H1 (cell line): ENCODE measurements at regions not wholly inside any gene's neighbourhood (a gene's known extent, or its start where the extent isn't known, plus 50 kb on each side); places are given as distances from the start of the nearest gene placed in this dataset.

ENCODE experiments used
- CTCF ChIP-seq, 3 experiments: IDR thresholded peaks; 1 replicate in 2 of 3; 2 replicates in 1 of 3; pipeline versions ENCODE4 v1.5.1 to v1.6.1; 2011; ENCODE audit warnings: low read length in 3 of 3, mild to moderate bottlenecking in 3 of 3, inconsistent platforms in 2 of 3, low read depth in 1 of 3, moderate library complexity in 1 of 3; ENCODE audit not compliant: insufficient read depth in 1 of 3; ENCODE audit errors: control extremely low read depth in 1 of 3
- EZH2 ChIP-seq: fragments of 200-600 bp; sonication (generic); IDR thresholded peaks from 2 replicates; pipeline ENCODE4 v1.7.1; 2012; ENCODE audit warnings: low read depth, mild to moderate bottlenecking, moderate library complexity, low read length, inconsistent platforms; ENCODE audit not compliant: severe bottlenecking
- MAFK ChIP-seq: IDR thresholded peaks from 2 replicates; pipeline ENCODE4 v1.6.1; 2012; ENCODE audit warnings: low read depth, mild to moderate bottlenecking, improper control_type of control experiment, low read length
- SP1 ChIP-seq: IDR thresholded peaks from 2 replicates; pipeline ENCODE4 v1.6.1; 2011; ENCODE audit warnings: low read depth, low read length

GRCh38 chr12:67070604-67071003 is 198.6 kb upstream of the CAND1 start:
- TF ChIP-seq CTCF (IDR thresholded peaks at IDR 0.05; ENCODE audit: control extremely low read depth in 1 of 3, insufficient read depth in 1 of 3, low read depth in 1 of 3, low read length in 3 of 3) (no peak), EZH2 (no peak), MAFK (no peak), SP1 (no peak)
